ENCODE measurements at regions not wholly inside any gene's neighbourhood (a gene's known extent, or its start where the extent isn't known, plus 50 kb on each side); places are given as distances from the start of the nearest gene placed in this dataset.

DNA sequence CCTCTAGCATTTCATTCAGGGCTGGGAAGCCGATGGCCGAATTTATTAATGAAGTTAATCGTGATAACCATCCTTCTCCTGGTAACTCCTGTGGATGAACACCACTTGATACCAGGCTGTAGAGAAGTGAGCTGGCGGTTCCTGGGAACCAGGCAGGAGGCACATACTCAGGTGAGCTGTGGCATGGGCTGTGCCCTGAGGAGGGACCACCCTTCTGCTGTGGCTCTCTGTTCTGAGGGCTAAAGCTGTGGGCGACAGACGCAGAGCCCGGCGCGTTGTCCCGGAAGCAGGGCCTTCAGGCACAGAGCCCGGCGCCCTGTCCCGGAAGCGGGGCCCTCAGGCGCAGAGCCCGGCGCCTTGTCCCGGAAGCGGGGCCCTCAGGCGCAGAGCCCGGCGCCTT lies 462.3 kb upstream of the SALL3 start:
- Histone ChIP-seq H3K4me1 (ENCODE audit: insufficient read depth, insufficient read length) (no peaks in the 10 kb centered on the region), H3K36me3 (ENCODE audit: insufficient read depth, insufficient read length, low read length) (no peaks in the 10 kb centered on the region), H3K27me3 (ENCODE audit: insufficient read depth, insufficient read length) (no peaks in the 10 kb centered on the region), H3K9ac (ENCODE audit: insufficient read length, low read depth) (no peak overlapping the region), H3K9me3 (ENCODE audit: insufficient read depth, low read length) (no peaks in the 10 kb centered on the region), H3K4me3 (ENCODE audit: insufficient read length, low read depth) (no peak overlapping the region)
- no peak for DNase-seq (ENCODE audit: low read depth, low spot score)
- TF ChIP-seq YY1 (IDR thresholded peaks at IDR 0.05; ENCODE audit: insufficient read depth, insufficient read length) (no peak), SUZ12 (IDR thresholded peaks at IDR 0.05; ENCODE audit: extremely low read depth, insufficient read depth, insufficient read length) (no peak), ZNF274 (IDR thresholded peaks at IDR 0.05; ENCODE audit: low read depth, low read length) (no peak)

DNA sequence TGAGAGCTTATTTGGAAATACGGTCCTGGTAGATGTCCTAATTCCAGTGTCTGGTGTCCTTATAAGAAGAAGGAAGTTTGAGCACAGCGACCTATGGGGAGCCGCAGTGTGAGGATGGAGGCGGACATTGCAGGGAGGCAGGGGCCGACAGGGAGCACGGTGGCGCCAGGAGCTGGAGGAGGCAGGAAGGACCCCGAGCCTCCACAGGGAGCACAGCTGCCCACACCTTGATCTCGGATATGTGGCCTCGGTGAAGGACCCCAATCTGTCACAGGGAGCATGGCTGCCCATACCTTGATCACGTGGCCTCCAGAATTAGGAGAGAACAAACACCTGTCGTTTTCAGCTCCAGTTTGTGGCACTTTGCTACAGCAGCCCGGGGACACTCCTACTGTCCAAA lies 461.6 kb upstream of the SALL3 start:
- H3K4me1 ChIP-seq (ENCODE audit: insufficient read depth, insufficient read length) = no peaks in the 10 kb centered on the region
- no peak for TF ChIP-seq SUZ12 (IDR thresholded peaks at IDR 0.05; ENCODE audit: extremely low read depth, insufficient read depth, insufficient read length)
- TF ChIP-seq ZNF274 (IDR thresholded peaks at IDR 0.05; ENCODE audit: low read depth, low read length) = no peak
- no peak for TF ChIP-seq YY1 (IDR thresholded peaks at IDR 0.05; ENCODE audit: insufficient read depth, insufficient read length)
- DNase-seq (ENCODE audit: low read depth, low spot score) = no peak
- H3K9me3 ChIP-seq (ENCODE audit: insufficient read depth, low read length) = no peaks in the 10 kb centered on the region
- H3K27me3 ChIP-seq (ENCODE audit: insufficient read depth, insufficient read length) = no peaks in the 10 kb centered on the region
- H3K36me3 ChIP-seq (ENCODE audit: insufficient read depth, insufficient read length, low read length) = no peaks in the 10 kb centered on the region
- no peak overlapping the region for H3K9ac ChIP-seq (ENCODE audit: insufficient read length, low read depth)
- H3K4me3 ChIP-seq (ENCODE audit: insufficient read length, low read depth) = no peak overlapping the region

DNA sequence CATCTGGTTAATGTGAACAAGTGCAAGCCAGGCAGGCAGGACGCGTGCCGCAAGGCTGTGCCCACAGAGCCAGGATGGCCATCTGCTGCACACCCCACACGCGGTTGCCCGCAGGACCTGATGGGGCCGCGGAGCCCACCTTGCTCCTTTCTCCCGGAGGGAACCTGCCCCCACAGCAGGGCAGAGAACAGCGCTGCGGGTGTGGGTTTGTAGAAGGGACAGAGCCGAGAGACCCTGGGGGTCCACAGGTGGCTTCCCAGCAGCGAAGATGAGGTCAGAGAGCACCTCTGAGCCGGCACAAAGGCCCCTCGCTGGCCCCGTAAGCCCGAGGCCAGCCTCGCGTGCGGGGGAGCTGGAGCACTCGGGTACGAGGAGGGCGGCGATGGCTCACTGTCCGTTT lies 460.8 kb upstream of the SALL3 start:
- Histone ChIP-seq H3K4me3 (ENCODE audit: insufficient read length, low read depth) (no peak overlapping the region), H3K36me3 (ENCODE audit: insufficient read depth, insufficient read length, low read length) (no peaks in the 10 kb centered on the region), H3K4me1 (ENCODE audit: insufficient read depth, insufficient read length) (no peaks in the 10 kb centered on the region), H3K9me3 (ENCODE audit: insufficient read depth, low read length) (no peaks in the 10 kb centered on the region), H3K27me3 (ENCODE audit: insufficient read depth, insufficient read length) (no peaks in the 10 kb centered on the region), H3K9ac (ENCODE audit: insufficient read length, low read depth) (no peak overlapping the region)
- DNase-seq (ENCODE audit: low read depth, low spot score) = no peak
- no peak for TF ChIP-seq YY1 (IDR thresholded peaks at IDR 0.05; ENCODE audit: insufficient read depth, insufficient read length)
- no peak for TF ChIP-seq SUZ12 (IDR thresholded peaks at IDR 0.05; ENCODE audit: extremely low read depth, insufficient read depth, insufficient read length)
- no peak for TF ChIP-seq ZNF274 (IDR thresholded peaks at IDR 0.05; ENCODE audit: low read depth, low read length)

DNA sequence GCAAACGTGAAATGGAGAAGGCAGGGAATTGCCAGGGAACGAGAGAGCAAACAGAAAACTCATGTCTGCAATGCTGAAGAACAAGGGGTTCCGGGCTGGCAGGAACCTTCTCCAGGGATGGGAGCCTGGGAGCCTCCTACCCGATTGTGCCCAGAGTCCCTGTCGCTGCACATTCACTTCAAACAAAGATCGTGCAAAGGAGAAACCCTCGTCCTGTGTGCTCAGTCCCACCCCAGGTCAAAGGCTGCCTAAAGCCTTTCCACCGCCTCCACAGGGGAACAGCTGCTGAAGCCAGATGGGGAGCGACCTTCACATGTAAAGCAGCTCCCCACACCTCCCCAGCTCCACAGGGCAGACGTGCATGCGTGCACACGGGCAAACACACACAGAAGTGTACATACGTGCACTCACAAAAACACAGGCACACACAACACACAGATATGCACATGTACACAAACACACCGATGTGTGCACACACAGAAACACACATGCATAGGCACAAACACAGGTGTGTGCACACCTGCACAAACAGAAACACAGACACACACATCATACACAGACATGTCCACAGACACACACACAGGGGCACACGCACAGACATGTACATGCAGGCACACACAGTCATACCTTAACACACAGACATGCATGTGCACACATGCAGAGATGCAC lies 460.1 kb upstream of the SALL3 start:
- Histone ChIP-seq H3K9ac (ENCODE audit: insufficient read length, low read depth) (no peak overlapping the region), H3K36me3 (ENCODE audit: insufficient read depth, insufficient read length, low read length) (no peaks in the 10 kb centered on the region), H3K9me3 (ENCODE audit: insufficient read depth, low read length) (no peaks in the 10 kb centered on the region), H3K27me3 (ENCODE audit: insufficient read depth, insufficient read length) (no peaks in the 10 kb centered on the region), H3K4me3 (ENCODE audit: insufficient read length, low read depth) (no peak overlapping the region), H3K4me1 (ENCODE audit: insufficient read depth, insufficient read length) (no peaks in the 10 kb centered on the region)
- no peak for DNase-seq (ENCODE audit: low read depth, low spot score)
- TF ChIP-seq ZNF274 (IDR thresholded peaks at IDR 0.05; ENCODE audit: low read depth, low read length) = no peak
- no peak for TF ChIP-seq SUZ12 (IDR thresholded peaks at IDR 0.05; ENCODE audit: extremely low read depth, insufficient read depth, insufficient read length)
- no peak for TF ChIP-seq YY1 (IDR thresholded peaks at IDR 0.05; ENCODE audit: insufficient read depth, insufficient read length)

GRCh38 chr18:78521136-78521535 lies 458.5 kb upstream of the SALL3 start:
- TF ChIP-seq SUZ12 (IDR thresholded peaks at IDR 0.05; ENCODE audit: extremely low read depth, insufficient read depth, insufficient read length) = no peak
- no peak for TF ChIP-seq ZNF274 (IDR thresholded peaks at IDR 0.05; ENCODE audit: low read depth, low read length)
- no peak for TF ChIP-seq YY1 (IDR thresholded peaks at IDR 0.05; ENCODE audit: insufficient read depth, insufficient read length)
- DNase-seq (ENCODE audit: low read depth, low spot score) = no peak

GRCh38 chr18:78521744-78522143 lies 457.9 kb upstream of the SALL3 start:
- DNase-seq (ENCODE audit: low read depth, low spot score) = no peak
- Histone ChIP-seq H3K4me1 (ENCODE audit: insufficient read depth, insufficient read length) (no peaks in the 10 kb centered on the region), H3K9ac (ENCODE audit: insufficient read length, low read depth) (no peak overlapping the region), H3K36me3 (ENCODE audit: insufficient read depth, insufficient read length, low read length) (no peaks in the 10 kb centered on the region), H3K9me3 (ENCODE audit: insufficient read depth, low read length) (no peaks in the 10 kb centered on the region), H3K27me3 (ENCODE audit: insufficient read depth, insufficient read length) (no peaks in the 10 kb centered on the region), H3K4me3 (ENCODE audit: insufficient read length, low read depth) (no peak overlapping the region)
- TF ChIP-seq SUZ12 (IDR thresholded peaks at IDR 0.05; ENCODE audit: extremely low read depth, insufficient read depth, insufficient read length) (no peak), YY1 (IDR thresholded peaks at IDR 0.05; ENCODE audit: insufficient read depth, insufficient read length) (no peak)

More at GRCh38 chr18:78521136-78521535, 458.5 kb upstream of the SALL3 start:
- Histone ChIP-seq H3K36me3 (ENCODE audit: insufficient read depth, insufficient read length, low read length) (no peaks in the 10 kb centered on the region), H3K27me3 (ENCODE audit: insufficient read depth, insufficient read length) (no peaks in the 10 kb centered on the region), H3K4me3 (ENCODE audit: insufficient read length, low read depth) (no peak overlapping the region), H3K9me3 (ENCODE audit: insufficient read depth, low read length) (no peaks in the 10 kb centered on the region), H3K9ac (ENCODE audit: insufficient read length, low read depth) (no peak overlapping the region), H3K4me1 (ENCODE audit: insufficient read depth, insufficient read length) (no peaks in the 10 kb centered on the region)

DNA sequence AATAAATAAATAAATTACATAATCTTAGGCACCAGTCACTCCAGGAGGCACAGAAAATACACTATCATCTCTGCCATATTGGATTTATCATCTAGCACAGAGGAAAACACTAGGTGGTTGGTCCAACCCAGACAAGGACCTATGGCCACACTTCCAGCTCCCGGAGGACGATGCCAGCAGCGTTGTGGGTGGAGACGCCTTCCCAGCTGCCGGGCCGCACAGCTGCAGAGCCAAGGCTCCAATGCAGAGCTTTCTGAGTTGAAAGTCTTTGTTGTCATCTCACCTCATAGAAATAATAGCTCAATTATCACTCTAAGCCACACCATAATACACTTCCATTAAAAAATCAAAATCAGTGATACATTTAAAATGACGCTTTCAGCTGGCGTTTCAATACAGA lies 457.1 kb upstream of the SALL3 start:
- Histone ChIP-seq H3K9ac (ENCODE audit: insufficient read length, low read depth) (no peak overlapping the region), H3K36me3 (ENCODE audit: insufficient read depth, insufficient read length, low read length) (no peaks in the 10 kb centered on the region), H3K4me3 (ENCODE audit: insufficient read length, low read depth) (no peak overlapping the region), H3K4me1 (ENCODE audit: insufficient read depth, insufficient read length) (peaks cover 3% of the 10 kb centered on the region), H3K27me3 (ENCODE audit: insufficient read depth, insufficient read length) (no peaks in the 10 kb centered on the region), H3K9me3 (ENCODE audit: insufficient read depth, low read length) (no peaks in the 10 kb centered on the region)
- TF ChIP-seq SUZ12 (IDR thresholded peaks at IDR 0.05; ENCODE audit: extremely low read depth, insufficient read depth, insufficient read length) (no peak), YY1 (IDR thresholded peaks at IDR 0.05; ENCODE audit: insufficient read depth, insufficient read length) (no peak), ZNF274 (IDR thresholded peaks at IDR 0.05; ENCODE audit: low read depth, low read length) (no peak)
- no peak for DNase-seq (ENCODE audit: low read depth, low spot score)
